ENCODE measurements at regions not wholly inside any gene's neighbourhood (a gene's known extent, or its start where the extent isn't known, plus 50 kb on each side); places are given as distances from the start of the nearest gene placed in this dataset.

- WGBS, 2 donors, result 86 to 93% methylated on average over 1 of the region's 1 CpG
- no peak overlapping the region for H3K27ac ChIP-seq
- intact Hi-C loops (cut with DNase I; ENCODE audit: low total_unique reads), result no loop called here
- no peak for DNase-seq
- H3K4me3 ChIP-seq, result no peak overlapping the region
- no peaks in the 10 kb centered on the region for H3K4me1 ChIP-seq
- no peaks in the 10 kb centered on the region for H3K36me3 ChIP-seq (ENCODE audit: low read depth, missing control alignments)
- no peaks in the 10 kb centered on the region for H3K27me3 ChIP-seq
- no peaks in the 10 kb centered on the region for H3K9me3 ChIP-seq
- TF ChIP-seq POLR2A (IDR thresholded peaks at IDR 0.05) (no peak), CTCF (IDR thresholded peaks at IDR 0.05) (no peak)
These were observed 339.6 kb upstream of the DPYD start for GRCh38 chr1:98260412-98260811.

- WGBS, 2 donors, result 73 to 81% methylated on average over 2 of the region's 2 CpGs
- DNase-seq, result no peak
- Histone ChIP-seq H3K9me3 (no peaks in the 10 kb centered on the region), H3K4me1 (no peaks in the 10 kb centered on the region), H3K27ac (no peak overlapping the region), H3K4me3 (no peak overlapping the region), H3K36me3 (ENCODE audit: low read depth, missing control alignments) (no peaks in the 10 kb centered on the region), H3K27me3 (no peaks in the 10 kb centered on the region)
- intact Hi-C loops (cut with DNase I; ENCODE audit: low total_unique reads), result no loop called here
- no peak for TF ChIP-seq POLR2A (IDR thresholded peaks at IDR 0.05)
- TF ChIP-seq CTCF (IDR thresholded peaks at IDR 0.05), result no peak
These were observed 335.9 kb upstream of the DPYD start for GRCh38 chr1:98256700-98257099.

- H3K4me3 ChIP-seq, result no peak overlapping the region
- DNase-seq, result no peak
- intact Hi-C loops (cut with DNase I; ENCODE audit: low total_unique reads), result no loop called here
- TF ChIP-seq POLR2A (IDR thresholded peaks at IDR 0.05) (no peak), CTCF (IDR thresholded peaks at IDR 0.05) (no peak)
- H3K36me3 ChIP-seq (ENCODE audit: low read depth, missing control alignments), result no peaks in the 10 kb centered on the region
- no peaks in the 10 kb centered on the region for H3K27me3 ChIP-seq
- H3K27ac ChIP-seq, result no peak overlapping the region
- H3K9me3 ChIP-seq, result no peaks in the 10 kb centered on the region
- H3K4me1 ChIP-seq, result no peaks in the 10 kb centered on the region
- WGBS, 2 donors, result 76 to 86% methylated on average over 3 of the region's 3 CpGs
These were observed 332.3 kb upstream of the DPYD start for GRCh38 chr1:98253145-98253544.

GRCh38 chr1:98251497-98251896 is 330.7 kb upstream of the DPYD start:
- 95 to 100% methylated on average over 1 to 2 of the region's 2 CpGs for WGBS, 2 donors
- no peaks in the 10 kb centered on the region for H3K27me3 ChIP-seq
- intact Hi-C loops (cut with DNase I; ENCODE audit: low total_unique reads), result no loop called here
- no peak for DNase-seq
- H3K27ac ChIP-seq, result no peak overlapping the region
- H3K36me3 ChIP-seq (ENCODE audit: low read depth, missing control alignments), result no peaks in the 10 kb centered on the region
- no peak for TF ChIP-seq POLR2A (IDR thresholded peaks at IDR 0.05)
- no peak for TF ChIP-seq CTCF (IDR thresholded peaks at IDR 0.05)
- no peak overlapping the region for H3K4me3 ChIP-seq
- H3K9me3 ChIP-seq, result no peaks in the 10 kb centered on the region
- H3K4me1 ChIP-seq, result no peaks in the 10 kb centered on the region

- intact Hi-C loops (cut with DNase I; ENCODE audit: low total_unique reads), result no loop called here
- WGBS, 2 donors, result 72 to 76% methylated on average over 3 of the region's 3 CpGs
These were observed 311.8 kb upstream of the DPYD start for GRCh38 chr1:98232678-98233077.

More at GRCh38 chr1:98232678-98233077, 311.8 kb upstream of the DPYD start:
- DNase-seq, result no peak
- no peaks in the 10 kb centered on the region for H3K36me3 ChIP-seq (ENCODE audit: low read depth, missing control alignments)
- no peak overlapping the region for H3K4me3 ChIP-seq
- no peaks in the 10 kb centered on the region for H3K27me3 ChIP-seq
- no peaks in the 10 kb centered on the region for H3K9me3 ChIP-seq
- H3K27ac ChIP-seq, result no peak overlapping the region
- TF ChIP-seq CTCF (IDR thresholded peaks at IDR 0.05) (no peak), POLR2A (IDR thresholded peaks at IDR 0.05) (no peak)
- no peaks in the 10 kb centered on the region for H3K4me1 ChIP-seq
